ENCODE measurements at regions not wholly inside any gene's neighbourhood (a gene's known extent, or its start where the extent isn't known, plus 50 kb on each side); places are given as distances from the start of the nearest gene placed in this dataset.
"Not testable (repeated sequence)": the region's sequence is repeated elsewhere in the genome, so short reads cannot be mapped to it uniquely, and the experiment has no call there.

DNA sequence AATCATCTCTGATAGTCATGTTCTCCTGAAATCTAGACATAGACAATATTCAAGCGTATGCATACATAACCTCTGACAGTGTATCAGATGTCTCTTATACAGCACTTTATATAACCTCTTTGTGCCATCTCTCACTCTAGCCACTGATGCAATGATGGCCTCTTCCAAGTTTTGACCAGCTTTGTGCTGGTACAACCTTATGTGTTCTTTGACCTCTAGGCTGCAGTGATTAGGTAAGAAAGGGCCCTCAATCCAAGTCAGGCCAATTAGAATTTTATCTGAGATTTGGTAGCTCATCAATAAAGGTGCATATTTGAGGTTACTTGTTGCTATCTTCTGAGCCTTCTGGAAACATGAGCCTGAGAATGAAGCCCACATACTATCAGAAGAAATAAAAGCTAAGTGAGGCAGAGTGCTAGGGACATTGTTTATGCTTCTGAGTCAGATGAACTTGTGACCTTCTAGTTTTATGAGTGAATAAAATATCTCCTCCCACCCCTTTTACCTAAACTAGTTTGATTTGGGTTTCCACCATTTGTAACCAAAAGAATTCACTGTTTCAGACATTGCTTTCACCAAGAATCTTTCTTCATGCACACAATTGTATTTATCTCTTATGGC, 283.2 kb upstream of the SUCLG2 start:
- Mint-ChIP-seq H3K27me3 (no peaks in the 10 kb centered on the region), H3K9me3 (no peaks in the 10 kb centered on the region), H3K36me3 (ENCODE audit: low read depth) (no peaks in the 10 kb centered on the region), H3K4me1 (no peaks in the 10 kb centered on the region), H3K27ac (no peak overlapping the region), H3K4me3 (no peak overlapping the region)
- no peak for ATAC-seq (replicated peaks)

DNA sequence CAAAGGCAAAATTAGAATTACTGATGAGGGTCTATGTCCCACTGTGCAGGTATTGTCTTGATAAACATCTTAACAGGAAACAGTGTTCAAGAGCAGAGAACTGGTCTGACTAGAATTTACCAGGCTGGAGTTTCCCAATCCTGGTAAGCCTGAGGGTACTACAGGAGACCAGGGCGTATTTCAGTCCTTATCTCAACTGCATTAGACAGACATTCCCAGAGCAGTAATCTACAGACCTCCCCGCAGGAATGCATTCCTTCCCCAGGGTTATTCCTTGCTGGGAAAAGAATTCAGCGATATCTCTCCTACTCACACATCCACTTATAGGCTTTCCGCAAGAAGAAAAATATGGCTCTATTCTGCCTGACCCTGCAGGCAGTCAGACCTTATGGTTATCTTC, 276.0 kb upstream of the SUCLG2 start:
- H3K27ac Mint-ChIP-seq; H3K4me1 Mint-ChIP-seq; H3K9me3 Mint-ChIP-seq; H3K4me3 Mint-ChIP-seq; ATAC-seq (replicated peaks); H3K27me3 Mint-ChIP-seq; H3K36me3 Mint-ChIP-seq (ENCODE audit: low read depth): not testable (repeated sequence)

DNA sequence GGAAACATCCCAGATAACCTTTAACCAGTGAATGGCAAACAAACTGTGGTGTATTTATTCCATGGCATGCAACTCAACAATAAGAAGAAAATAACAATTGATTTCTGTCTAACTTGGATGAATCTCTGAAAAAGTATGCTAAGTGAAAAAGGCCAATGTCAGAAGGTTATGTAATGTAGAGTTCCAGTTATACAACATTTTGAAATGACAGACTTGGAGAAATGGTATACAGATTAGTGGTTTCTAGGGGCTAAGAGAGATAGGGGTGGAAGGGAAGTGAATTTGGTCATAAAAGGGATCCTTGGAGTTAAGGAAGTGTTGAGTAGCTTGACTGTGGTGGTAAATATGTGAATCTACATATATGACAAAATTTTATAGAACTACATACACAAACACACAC, 269.4 kb upstream of the SUCLG2 start:
- Mint-ChIP-seq H3K4me3 (no peak overlapping the region), H3K27me3 (no peaks in the 10 kb centered on the region), H3K36me3 (ENCODE audit: low read depth) (no peaks in the 10 kb centered on the region), H3K9me3 (no peaks in the 10 kb centered on the region), H3K4me1 (no peaks in the 10 kb centered on the region), H3K27ac (no peak overlapping the region)
- ATAC-seq (replicated peaks) = no peak

DNA sequence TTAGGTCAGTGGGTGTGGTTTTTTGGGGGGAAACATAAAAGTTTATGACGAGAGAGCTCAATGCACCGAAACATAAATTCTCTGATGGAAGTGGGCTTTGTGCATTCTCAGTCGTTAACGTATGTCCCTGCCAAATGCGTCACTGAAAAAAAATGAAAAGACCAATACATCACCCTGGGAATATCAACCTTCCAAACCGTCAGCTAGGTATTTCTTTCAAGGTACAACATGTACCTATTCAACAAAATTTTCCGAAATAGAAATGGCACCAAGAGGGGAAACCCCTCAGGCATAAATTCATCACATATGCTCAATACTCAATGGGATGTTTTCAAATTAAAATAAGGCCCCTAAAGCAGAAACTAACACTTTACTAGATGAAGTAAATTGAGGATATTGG, 266.6 kb upstream of the SUCLG2 start:
- Mint-ChIP-seq H3K4me3 (no peak overlapping the region), H3K4me1 (no peaks in the 10 kb centered on the region), H3K9me3 (no peaks in the 10 kb centered on the region), H3K27ac (no peak overlapping the region), H3K27me3 (no peaks in the 10 kb centered on the region), H3K36me3 (ENCODE audit: low read depth) (no peaks in the 10 kb centered on the region)
- ATAC-seq (replicated peaks) = no peak

DNA sequence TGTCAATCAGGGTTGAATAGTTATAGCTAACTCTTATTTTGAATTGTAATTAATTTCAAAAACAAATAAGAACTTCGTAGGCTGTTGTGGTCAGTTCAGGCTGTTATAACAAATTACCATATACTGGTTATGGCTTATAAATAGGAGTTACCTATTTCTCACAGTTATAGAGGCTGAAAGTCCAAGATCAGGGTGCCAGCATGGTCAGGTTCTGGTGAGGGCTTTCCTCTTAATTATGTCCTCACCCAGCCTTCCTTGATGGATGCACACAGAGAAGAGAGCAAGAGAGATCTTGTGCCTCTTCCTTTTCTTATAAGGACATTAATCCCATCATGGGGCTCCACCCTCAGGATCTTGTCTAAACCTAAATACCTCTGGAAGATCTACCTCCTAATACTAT, 265.9 kb upstream of the SUCLG2 start:
- Mint-ChIP-seq H3K4me3 (no peak overlapping the region), H3K27me3 (no peaks in the 10 kb centered on the region), H3K4me1 (no peaks in the 10 kb centered on the region), H3K9me3 (no peaks in the 10 kb centered on the region), H3K36me3 (ENCODE audit: low read depth) (no peaks in the 10 kb centered on the region), H3K27ac (no peak overlapping the region)
- no peak for ATAC-seq (replicated peaks)

DNA sequence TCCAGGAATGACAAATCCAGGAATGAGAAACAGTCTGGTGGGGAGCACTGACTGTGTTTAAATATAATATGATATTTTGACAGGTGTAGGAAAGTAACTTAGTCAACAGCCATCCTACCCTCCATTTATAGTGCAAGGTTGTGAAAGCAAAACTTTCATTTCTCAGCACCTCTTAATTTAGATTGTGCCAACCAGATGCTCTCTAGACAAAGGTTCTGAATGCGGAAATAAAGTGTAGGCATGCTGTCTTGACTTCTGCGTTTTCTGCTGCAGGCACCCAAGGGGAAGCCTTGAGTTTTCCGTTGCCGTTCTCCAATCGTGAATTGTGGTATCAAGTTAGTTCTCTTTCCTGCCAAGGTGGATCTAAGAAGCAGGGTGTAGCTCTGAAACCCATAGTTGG, 261.9 kb upstream of the SUCLG2 start:
- Mint-ChIP-seq H3K27me3 (no peaks in the 10 kb centered on the region), H3K4me3 (no peak overlapping the region), H3K27ac (no peak overlapping the region), H3K9me3 (no peaks in the 10 kb centered on the region), H3K4me1 (no peaks in the 10 kb centered on the region), H3K36me3 (ENCODE audit: low read depth) (no peaks in the 10 kb centered on the region)
- no peak for ATAC-seq (replicated peaks)

DNA sequence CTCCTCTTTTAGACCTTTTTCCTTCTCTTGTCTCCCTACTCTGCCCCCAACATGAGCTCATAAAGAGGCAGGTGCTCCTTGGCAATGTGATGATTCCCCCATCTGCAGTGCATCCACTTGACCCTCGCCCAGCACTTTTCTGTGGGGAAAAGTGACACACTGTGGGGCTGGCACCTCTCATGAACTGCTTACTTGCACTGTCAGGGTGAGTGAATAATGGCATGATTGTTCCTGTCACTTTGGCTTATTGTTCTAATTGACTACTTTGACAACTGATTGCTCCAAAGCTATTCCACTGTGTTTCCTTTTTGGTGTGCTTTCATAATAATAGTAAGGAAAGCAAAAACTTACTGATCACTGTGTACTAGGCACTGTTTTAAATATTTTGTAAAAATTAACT, 253.3 kb upstream of the SUCLG2 start:
- Mint-ChIP-seq H3K9me3 (no peaks in the 10 kb centered on the region), H3K4me1 (no peaks in the 10 kb centered on the region), H3K36me3 (ENCODE audit: low read depth) (no peaks in the 10 kb centered on the region), H3K27me3 (no peaks in the 10 kb centered on the region), H3K27ac (no peak overlapping the region), H3K4me3 (no peak overlapping the region)
- no peak for ATAC-seq (replicated peaks)

DNA sequence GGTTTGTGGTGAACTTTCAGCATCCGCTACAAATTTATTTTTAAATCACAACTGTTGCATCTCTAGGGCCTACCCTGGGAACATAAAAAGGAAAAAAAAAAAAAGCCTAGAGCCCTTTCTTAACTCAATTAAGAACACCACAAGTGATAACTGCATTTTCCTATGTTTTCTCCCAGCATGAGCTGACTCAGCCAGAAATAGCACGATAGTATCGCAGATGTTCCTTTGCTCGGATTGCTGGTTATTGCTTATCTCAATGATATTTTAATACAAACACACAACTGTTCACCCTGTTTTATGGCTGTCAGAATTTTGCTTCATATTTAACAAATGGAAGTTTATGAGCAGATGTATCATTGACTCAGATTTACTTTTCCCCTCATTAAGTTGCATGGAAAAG, 251.8 kb upstream of the SUCLG2 start:
- Mint-ChIP-seq H3K27me3 (no peaks in the 10 kb centered on the region), H3K36me3 (ENCODE audit: low read depth) (no peaks in the 10 kb centered on the region), H3K4me1 (no peaks in the 10 kb centered on the region), H3K27ac (no peak overlapping the region), H3K4me3 (no peak overlapping the region), H3K9me3 (no peaks in the 10 kb centered on the region)
- ATAC-seq (replicated peaks) = no peak

DNA sequence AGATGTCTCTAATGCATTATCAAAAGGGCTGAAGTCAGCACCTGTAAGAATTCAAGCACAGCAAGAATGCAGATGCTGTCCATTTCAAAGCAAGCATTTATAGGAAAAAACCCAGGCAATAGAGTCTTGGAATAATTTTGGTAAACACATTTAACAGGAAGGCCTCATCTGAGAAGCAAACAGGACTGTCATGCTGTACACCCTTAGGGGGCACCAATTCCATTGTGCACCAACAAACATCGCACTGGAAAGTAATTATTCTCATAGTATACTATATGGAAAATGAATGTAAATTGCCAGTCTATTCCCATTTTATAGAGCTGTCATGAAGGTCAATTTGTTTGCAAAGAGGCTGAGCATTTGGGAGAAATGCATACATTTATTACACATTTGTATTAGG, 247.3 kb upstream of the SUCLG2 start:
- H3K9me3 Mint-ChIP-seq = no peaks in the 10 kb centered on the region
- no peaks in the 10 kb centered on the region for H3K4me1 Mint-ChIP-seq
- no peaks in the 10 kb centered on the region for H3K27me3 Mint-ChIP-seq
- H3K27ac Mint-ChIP-seq = no peak overlapping the region
- no peak overlapping the region for H3K4me3 Mint-ChIP-seq
- H3K36me3 Mint-ChIP-seq (ENCODE audit: low read depth) = no peaks in the 10 kb centered on the region
- ATAC-seq (replicated peaks) = no peak

DNA sequence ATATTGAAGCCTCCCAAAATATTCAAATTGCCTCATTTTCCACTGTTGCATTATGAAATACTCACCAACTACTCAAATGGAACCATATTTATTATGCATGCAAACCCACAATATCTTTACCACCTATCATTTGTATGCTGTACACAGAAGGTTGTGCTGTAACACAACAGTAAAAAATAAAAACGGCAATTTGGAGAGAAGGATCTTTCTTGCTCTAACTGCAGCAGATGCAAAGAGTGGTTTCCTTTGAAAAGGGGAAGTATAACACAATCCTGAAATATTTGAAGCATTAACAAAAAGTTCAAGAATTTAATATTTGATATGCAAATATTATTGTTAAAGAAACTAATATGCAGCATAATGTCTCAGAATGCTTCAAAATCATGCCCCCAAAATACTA, 244.5 kb upstream of the SUCLG2 start:
- ATAC-seq (replicated peaks) = no peak
- no peaks in the 10 kb centered on the region for H3K9me3 Mint-ChIP-seq

DNA sequence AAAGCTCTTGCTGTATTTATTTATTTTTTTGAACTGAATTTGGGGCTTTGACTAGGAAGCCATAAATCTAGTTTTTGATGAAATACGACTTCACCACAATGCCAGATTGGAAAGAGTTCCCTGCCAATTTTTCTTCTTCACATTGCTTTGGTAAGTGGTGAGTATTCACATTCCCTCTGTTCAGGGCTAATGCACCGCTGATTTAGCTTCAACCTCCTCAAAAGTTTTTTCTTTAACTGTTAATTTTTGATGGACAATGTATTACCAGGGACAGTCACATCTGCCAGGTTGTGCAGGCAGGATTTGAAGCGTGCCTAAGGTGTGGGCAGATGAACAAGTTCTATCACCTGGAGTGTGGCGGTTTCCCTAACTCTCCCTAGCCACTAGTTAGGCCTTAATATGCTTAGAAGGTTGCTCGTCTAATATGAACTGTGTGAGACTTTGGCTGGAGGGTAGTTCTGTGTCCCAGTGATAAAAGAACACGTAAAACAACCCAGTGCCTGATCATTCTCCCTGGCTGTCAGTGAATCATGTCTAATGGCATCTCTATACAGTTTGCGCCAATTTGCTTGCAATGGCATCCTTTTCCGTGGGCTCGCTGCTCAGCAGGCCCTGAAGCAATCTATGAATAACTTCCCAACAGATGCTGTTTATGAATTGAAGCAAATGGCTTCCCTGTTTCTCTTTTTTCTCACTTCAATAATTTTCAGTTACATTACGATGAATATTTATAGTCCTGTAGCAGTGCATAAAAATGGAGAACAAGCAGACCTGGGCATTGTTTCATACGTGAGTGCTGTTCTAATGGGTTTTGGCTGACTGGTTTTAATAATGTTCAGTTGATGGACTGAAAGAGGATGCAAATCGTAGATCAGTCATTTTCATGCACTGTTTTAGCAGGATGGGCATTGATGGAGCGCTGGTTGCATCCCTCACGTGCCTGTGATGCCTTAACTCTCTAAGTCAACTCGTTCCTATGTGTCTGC, 243.2 kb upstream of the SUCLG2 start:
- Mint-ChIP-seq H3K4me3 (no peak overlapping the region), H3K27me3 (no peaks in the 10 kb centered on the region), H3K4me1 (no peaks in the 10 kb centered on the region), H3K9me3 (no peaks in the 10 kb centered on the region), H3K36me3 (ENCODE audit: low read depth) (no peaks in the 10 kb centered on the region), H3K27ac (no peak overlapping the region)
- ATAC-seq (replicated peaks) = no peak

More for the DNA sequence above, 244.5 kb upstream of the SUCLG2 start:
- H3K27me3 Mint-ChIP-seq = no peaks in the 10 kb centered on the region
- H3K4me1 Mint-ChIP-seq = no peaks in the 10 kb centered on the region
- H3K27ac Mint-ChIP-seq = no peak overlapping the region
- H3K4me3 Mint-ChIP-seq = no peak overlapping the region
- H3K36me3 Mint-ChIP-seq (ENCODE audit: low read depth) = no peaks in the 10 kb centered on the region

DNA sequence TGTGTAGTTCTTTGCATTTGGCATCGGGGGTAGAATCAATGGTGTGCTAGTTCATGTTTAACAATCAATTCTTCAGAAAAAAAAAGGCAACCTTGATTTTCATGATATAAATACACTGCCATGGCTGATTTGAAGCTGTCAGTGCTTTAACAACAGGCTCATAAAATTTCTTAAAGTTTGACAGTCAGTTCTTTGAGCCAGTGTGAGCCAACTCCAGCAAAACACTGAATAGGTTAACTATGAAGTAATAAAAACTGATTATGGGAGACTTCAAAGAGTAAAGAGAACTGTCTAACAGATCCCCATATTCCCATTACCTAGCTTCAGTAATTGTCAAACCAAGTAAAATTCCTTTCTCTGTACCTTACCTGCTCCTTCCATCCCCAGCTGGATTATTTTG, 241.7 kb upstream of the SUCLG2 start:
- Mint-ChIP-seq H3K4me1 (no peaks in the 10 kb centered on the region), H3K27ac (no peak overlapping the region), H3K27me3 (no peaks in the 10 kb centered on the region), H3K9me3 (no peaks in the 10 kb centered on the region), H3K4me3 (no peak overlapping the region), H3K36me3 (ENCODE audit: low read depth) (no peaks in the 10 kb centered on the region)
- no peak for ATAC-seq (replicated peaks)

DNA sequence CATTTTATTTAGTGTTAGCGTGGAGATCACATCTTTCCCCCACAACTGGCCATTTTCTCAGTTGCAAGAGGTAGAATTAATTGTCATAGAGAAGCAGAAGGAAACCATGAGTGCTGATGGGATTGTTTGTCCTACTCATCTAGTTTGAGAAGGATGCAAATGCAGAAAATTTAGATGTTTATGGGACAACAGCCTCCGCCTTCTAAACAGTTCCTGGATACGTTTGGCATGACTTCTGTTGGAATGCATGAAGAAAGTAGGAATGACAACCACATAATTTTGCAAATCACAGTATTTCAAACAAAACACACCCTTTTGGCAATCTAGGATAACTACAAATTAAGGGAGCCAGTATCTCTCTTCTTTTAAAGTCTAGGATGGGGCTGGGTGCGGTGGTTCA, 240.1 kb upstream of the SUCLG2 start:
- no peaks in the 10 kb centered on the region for H3K27me3 Mint-ChIP-seq
- H3K9me3 Mint-ChIP-seq = peaks cover 9% of the 10 kb centered on the region
- no peaks in the 10 kb centered on the region for H3K4me1 Mint-ChIP-seq
- H3K4me3 Mint-ChIP-seq = no peak overlapping the region
- ATAC-seq (replicated peaks) = no peak
- H3K27ac Mint-ChIP-seq = no peak overlapping the region
- H3K36me3 Mint-ChIP-seq (ENCODE audit: low read depth) = no peaks in the 10 kb centered on the region

DNA sequence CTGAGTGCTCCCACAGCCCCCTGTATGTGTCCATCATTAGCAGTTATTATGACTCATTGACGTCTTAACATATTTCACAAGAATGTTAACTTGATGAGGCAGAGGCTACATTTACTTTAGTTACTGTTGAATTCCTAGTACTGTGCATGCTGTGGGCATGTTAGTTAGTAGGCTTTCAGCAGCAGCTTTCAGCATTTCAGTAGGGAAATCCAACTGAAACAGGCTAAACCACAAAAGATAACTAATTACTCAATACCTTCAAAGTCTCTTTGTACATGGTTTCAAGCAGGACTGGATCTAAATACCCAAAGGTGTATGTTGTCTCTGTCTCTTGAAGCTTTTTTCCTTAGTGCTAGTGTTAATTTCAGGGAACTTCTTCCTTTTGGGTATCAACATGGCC, 229.9 kb upstream of the SUCLG2 start:
- Mint-ChIP-seq H3K36me3 (ENCODE audit: low read depth) (no peaks in the 10 kb centered on the region), H3K27ac (no peak overlapping the region), H3K4me1 (no peaks in the 10 kb centered on the region), H3K9me3 (no peaks in the 10 kb centered on the region), H3K4me3 (no peak overlapping the region), H3K27me3 (peaks cover 6% of the 10 kb centered on the region)
- ATAC-seq (replicated peaks) = no peak

DNA sequence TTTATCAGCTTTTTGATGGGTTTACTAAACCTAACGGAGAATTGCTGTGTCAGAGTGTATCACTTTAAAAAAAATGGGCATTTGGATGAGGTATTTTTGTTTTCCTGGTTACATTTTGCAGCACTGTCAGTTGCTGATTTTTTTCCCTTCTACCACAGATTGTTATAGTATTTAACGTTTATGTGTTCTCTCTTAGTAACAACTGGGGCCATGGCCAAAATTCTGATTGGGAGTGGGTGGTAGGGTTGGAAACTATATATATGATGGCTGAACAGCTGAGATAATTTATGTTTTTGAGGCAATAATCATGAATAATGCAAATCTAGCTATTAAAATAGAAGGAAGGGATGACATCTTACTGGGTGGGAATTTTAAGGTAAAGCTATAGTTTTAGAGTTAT, 229.4 kb upstream of the SUCLG2 start:
- Mint-ChIP-seq H3K27ac (no peak overlapping the region), H3K9me3 (no peaks in the 10 kb centered on the region), H3K4me1 (no peaks in the 10 kb centered on the region), H3K36me3 (ENCODE audit: low read depth) (no peaks in the 10 kb centered on the region), H3K27me3 (peaks cover 6% of the 10 kb centered on the region), H3K4me3 (no peak overlapping the region)
- no peak for ATAC-seq (replicated peaks)

All from activated T-helper 17 cell treated with anti-CD3 and anti-CD28 coated beads, Interleukin-2, amount 50 U/mL, for 72 hours (primary cell).